Middle frontal gyrus (tissue), 1 donor: ENCODE measurements at regions not wholly inside any gene's neighbourhood (a gene's known extent, or its start where the extent isn't known, plus 50 kb on each side); places are given as distances from the start of the nearest gene placed in this dataset.
"Not testable (repeated sequence)": the region's sequence is repeated elsewhere in the genome, so short reads cannot be mapped to it uniquely, and the experiment has no call there.

Source experiments
- DNase-seq: peaks from one replicate; pipeline ENCODE4 v3.0.0-alpha.2; 2015; ENCODE audit warnings: low spot score; ENCODE audit errors: extremely low spot score

DNA sequence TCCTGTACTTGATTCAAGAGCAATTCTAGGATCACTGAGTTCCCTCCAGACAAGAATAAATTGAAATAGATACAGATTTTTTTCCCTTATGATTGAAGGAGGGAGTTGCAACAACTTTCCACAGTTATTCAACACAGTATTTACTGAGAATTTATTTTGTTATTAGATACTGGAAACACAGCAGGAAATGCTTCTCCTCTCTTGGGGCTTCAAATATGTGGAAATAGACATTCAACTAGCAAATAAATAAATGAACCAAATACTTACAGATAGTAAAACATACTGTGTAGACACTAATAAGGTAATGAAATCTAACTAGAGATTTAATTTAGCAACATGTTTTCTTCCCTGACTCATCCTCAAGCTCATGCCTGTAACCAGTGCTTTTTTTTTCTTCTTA lies 169.2 kb downstream of the LNPK start:
- DNase-seq: no peak

DNA sequence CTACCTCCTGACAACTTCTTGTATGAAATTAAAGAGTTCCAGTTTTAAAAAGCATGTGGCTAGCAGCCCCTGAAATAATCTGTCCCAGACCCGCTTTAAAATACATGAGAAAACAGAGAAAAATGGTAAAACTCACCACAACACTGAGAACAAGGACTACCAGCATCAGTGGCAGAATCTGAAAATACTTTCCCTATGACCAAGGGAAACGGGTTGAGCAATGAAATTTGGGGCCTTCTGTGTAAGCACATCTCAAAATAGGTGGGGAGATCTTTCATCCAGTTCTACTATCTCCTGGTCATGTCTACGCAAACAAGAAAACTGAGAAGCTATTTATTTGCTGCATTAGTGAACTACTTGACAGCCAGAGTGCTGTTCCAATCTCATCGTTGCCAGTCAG lies 172.3 kb downstream of the LNPK start:
- DNase-seq: no peak

DNA sequence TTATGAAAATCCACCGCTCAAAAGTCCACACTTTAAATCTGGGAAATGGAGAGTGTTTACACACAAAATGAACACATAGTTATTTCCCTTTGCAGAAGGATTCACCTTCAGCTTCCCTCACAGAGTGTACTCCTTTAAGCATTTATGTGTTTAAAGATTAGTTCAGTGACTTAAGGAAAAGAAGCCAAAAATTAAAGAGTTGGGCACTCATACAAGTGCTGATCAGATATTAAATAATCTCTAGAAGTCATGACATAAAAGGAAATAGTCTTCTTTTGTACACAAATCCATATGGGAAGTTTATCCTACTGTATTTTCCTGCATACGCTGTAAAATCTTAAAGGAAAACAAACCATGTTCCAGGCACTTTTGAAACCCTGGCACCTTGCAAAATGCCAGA lies 174.2 kb downstream of the LNPK start:
- no peak for DNase-seq

DNA sequence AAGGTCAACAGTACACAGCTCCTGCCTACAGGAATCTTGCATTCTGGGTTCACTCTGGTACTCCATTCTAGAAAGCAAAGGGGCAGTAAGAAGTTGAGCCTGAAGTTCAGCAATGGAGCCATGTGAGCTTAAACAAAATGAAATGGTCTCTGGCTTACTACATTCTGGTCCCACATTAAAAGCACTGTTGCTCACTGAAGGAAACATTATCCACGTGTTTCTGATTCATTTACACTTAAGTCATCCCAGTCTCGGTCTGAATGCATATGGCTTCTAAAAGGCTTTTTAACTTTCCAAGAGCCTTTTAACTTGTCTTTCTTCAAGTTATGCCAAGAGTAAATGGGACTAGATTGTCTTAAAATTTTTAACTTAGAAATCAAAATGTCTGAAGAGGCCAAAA lies 177.8 kb downstream of the LNPK start:
- DNase-seq: no peak

DNA sequence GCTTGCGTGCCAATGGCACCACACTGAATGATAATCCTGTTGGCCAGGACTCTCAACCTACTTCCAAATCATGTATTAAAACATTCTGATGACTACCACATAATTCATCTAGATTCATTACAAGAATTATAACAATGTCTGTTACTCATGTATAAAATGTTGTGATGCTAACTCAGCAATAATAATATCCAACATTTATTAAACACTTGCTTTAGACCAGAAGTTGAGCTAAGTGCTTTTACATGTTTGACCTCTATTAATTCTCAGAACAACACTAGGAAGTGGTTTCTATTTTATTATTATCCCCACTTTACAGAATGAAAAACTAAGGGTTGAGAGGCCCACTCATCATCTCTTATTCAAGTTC lies 178.4 kb downstream of the LNPK start:
- DNase-seq: no peak

DNA sequence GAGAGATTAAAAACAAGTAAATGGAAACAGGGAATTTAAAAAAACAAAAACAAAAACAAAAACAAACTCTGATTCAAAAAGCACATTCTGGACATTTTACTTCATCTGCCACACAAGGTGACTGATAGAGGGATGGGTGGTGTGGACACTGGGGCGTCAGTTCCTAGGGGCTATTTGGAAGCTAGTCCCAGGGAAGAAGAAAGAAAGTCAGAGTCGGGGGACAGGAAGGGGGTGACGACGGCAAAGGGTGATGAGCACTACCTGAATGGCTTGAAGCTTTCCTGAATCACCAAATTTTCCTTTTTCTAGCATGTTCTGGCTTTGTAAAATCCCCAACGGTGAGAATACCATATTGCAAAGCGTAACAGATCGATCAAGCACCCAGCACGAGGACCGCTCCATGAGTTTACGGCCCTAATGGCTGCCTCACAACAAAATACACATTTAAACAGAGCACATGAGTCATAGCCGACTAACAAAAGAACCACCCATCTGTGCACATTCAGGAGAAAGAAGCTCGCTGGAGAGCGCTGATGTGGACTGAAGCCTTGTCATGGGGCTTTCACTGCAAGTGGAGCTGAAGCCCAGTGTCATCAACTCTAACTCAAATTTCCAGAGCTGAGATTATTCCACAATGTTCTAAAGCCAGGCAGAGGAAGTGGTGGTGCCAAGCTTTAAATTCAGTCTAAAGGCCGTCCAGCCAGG lies 178.9 kb downstream of the LNPK start:
- DNase-seq: no peak

DNA sequence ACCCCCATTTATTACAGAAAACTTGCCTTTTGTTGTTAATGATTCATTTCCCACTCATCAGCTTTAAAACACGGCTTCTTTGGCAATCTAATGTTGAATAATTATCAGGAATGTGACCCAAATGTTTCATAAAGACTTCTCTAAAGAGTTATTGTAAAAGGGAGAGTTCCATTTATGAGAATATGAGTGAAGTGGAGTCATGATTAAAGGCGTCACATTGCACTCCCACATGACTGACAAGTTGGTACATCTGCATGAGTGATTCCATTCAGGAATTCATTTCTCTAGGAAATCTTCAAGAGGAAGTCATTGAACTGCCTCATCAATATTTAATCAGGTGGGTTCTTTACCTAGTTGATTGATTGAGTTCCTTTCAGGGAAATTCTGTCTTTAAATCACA lies 184.8 kb downstream of the LNPK start:
- no peak for DNase-seq

DNA sequence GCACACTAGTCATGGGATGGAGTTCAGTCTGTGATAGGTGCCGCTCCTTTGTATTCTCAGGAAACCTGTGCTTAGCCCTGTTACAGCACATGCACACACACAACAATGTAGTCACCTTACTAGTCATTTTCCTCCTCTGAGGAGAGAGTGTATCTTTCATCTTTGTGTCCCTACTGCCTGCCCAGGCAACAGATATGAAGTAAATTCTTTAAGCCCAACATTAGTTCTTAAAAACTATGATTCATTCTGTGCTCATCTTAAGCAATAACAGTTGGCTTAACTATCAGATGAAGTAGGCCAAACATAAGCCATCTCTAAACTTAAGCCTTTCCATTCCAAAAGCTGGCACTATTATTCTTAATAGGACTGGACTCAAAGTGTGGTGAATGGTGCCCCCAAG lies 186.5 kb downstream of the LNPK start:
- no peak for DNase-seq

DNA sequence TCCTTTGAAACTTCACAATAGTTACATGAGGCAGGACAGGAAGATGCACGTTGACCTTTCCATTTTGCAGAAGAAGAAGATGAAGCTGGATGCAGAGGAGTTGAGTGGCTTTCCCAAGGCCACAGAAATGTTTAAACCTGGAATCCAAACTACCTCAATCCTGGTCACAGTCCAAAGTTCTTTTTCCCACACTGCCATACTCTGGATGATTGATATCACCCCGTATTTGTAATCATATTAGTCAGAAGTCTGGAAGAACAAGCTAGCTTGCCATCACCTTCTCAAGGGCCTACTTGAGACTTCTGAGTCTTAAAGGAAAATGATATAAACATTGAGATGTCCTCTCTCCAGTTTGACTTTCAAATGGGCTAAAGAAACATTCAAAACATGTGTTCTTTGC lies 190.1 kb downstream of the LNPK start:
- DNase-seq: no peak

DNA sequence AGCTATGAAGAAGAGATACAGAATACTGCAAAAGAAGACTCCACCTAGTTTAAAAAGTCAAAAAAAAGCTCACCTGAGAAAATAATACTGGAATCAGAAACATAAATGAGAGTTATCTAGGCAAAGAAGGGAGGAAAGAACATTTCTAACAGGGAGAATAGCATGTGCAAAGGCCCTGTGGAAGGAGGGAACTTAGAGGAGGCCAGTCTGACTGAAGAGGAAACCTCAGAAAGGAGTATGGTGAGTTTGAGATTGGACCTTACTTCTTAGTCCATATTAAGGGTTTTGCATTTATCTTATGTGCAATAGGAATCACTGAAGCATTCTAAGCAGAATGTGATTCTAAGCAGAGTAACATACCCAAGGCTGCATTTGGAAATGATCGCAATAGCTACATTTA lies 193.2 kb downstream of the LNPK start:
- DNase-seq: no peak

DNA sequence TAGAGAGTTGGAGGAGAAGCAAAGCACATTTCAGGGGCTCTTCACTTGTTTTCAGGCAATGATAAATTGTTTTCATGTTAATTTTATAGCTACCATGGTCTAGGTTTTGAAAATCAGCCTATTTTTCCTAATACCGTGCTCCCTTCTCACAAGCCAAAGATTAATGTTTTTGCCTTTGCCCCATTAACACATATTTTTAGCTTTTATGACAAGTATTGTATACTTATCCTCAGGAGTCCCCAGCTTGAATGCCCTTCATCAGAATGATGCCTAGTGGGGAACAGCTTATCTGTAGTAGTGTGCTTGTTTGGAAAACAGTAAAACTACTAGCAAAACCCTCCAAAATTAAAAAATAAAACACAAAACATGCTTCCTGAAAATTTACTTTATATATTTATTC lies 194.0 kb downstream of the LNPK start:
- no peak for DNase-seq

DNA sequence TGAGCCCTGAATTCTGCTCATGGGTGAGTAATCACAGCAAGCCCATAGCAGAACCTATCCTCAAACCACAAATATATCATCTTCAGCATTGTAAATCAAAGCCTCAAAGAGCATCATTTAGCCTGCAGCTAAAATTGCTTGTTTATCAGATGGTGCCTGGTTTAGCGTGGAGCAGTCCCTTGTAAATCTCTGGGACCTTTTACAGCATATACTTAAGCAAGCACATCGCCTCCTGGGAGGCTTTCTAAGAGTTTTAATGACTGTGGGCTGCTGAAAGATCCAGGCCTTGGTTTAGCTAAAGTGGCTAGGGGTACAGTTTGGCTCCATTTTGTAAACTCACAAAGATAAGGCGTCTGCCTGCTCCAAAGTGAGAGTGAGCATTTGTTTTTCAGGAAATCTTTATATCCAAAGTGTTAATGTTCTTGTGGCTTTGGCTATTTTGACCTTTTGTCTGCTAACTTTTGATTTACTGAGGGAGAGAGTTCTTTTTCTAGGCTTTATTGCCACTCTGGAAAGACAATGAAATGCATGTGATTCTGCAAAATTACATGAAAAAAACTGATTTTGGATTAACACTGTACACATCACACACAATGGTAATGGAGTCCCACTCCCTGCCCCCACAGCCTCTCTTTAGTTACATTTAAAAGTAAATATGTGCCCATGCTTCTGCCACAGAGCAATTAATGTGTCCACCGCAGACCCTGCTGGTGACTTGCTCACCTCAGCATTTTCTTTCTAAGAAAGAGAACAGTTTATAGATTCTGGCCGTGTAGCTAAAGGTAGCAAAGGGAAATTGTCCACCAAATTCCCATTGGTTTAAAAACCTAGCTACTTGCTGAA lies 194.8 kb downstream of the LNPK start:
- DNase-seq: no peak

DNA sequence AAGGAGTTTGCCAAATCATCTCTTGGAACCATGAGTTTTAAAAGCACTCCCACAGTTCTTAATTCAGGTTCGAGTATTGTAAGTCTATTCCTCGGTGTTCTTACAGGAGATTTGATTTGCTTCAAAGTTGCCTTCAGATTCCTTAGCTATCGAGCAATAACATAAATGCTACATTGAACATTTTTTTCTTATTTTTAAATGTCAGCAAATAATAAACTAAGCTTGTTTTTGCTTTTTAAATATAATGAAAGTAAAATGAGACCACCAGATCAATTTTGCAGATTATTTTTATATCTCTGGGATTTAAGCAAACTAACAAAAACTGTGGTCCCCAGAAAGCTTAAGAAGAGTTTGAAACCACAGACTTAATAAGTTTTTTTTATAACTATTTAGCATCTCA lies 195.5 kb downstream of the LNPK start:
- DNase-seq: no peak

DNA sequence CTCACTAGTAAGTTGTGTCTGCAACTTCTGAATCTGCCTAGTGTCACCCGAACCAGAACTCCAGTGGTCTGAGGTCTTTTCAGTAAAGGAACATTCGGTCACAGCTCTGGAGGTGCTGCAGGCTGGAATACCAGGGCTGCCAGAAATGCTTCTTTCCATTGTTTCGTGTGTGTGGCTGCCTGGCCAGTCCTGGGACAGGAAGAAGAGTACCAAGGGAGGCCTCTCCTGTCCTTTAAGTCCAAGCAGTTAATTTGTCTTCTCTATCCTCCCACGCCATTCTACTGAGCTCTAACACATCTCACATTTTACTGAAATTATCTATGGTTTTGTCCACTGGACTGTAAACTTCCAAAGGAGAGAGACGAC lies 196.0 kb downstream of the LNPK start:
- no peak for DNase-seq

DNA sequence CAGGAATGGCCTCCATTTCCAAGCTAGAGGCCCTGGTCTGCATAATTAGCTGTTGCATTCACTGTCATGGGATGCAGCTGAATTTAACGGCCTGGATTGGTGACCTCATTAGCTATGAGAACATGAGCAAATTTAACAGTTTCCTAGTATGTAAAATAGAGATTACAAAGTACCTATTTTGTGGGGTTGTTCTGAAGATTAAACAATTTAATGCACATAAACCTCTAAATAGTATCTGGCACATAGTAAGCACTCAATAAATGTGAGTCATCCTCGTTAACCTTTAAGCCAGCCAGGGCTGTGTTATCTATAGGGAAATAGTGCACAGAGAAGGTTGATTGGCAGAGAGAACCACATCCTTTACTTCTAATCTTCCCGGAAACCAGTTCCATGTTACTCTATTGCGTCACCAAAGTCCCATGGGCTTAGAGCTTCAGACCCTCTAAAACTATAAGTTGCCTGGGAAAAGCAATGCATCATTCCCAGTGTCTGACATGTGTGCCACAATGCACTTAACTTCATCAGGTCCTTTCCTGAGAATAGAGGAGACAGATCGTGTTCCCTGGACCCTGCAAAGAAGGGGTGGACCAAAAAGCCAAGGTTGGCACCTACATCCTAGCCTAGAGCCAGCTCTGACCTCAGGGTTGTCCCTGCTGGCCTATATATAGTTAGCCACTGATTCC lies 196.5 kb downstream of the LNPK start:
- no peak for DNase-seq

DNA sequence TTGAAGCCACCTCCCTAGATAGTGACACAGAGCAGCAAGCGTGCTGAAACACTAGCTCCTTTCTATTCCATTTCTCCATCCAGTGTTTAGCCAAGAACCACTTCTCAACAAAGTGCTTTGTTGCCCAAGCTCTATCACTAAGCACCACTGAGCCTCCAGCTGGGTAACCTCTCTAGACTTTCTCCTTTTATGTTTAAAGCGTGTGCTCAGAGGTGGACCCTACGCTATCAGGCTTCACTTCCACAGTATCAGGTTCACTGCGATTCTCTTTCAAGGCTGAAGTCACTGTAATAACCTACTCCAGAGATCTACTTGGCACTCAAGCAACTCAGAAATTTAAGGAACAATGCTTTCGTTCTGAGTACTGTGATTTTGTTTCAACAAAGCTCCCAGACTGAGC lies 197.9 kb downstream of the LNPK start:
- no peak for DNase-seq

DNA sequence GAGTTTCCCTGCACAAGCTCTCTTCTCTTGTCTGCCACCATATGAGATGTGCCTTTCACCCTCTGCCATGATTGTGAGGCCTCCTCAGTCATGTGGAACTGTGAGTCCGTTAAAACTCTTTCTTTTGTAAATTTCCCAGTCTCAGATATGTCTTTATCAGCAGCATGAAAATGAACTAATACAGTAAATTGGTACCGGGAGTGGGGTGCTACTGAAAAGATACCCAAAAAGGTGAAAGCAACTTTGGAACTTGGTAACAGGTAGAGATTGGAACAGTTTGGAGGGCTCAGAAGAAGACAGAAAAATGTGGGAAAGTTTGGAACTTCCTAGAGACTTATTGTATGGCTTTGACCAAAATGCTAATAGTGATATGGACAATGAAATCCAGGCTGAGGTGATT lies 205.6 kb downstream of the LNPK start:
- not testable (repeated sequence) for DNase-seq

DNA sequence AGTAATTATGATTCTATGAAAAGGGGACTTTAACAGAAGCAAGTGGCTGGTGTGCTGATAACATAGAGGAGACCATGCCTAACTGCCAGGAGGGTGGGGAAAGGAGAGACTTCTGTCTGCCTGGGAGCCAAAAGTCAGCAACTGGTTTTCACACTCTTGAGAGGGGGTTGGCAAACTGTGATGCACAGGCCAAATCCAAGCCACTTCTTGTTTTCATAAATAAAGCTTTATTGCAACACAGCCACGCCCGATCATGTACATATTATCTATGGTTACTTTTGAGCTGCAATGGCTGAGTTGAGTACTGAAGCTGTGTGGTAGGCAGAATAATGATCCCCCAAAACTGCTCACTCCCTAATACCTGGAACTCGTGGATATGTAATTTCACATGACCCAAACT lies 208.4 kb downstream of the LNPK start:
- DNase-seq: no peak

DNA sequence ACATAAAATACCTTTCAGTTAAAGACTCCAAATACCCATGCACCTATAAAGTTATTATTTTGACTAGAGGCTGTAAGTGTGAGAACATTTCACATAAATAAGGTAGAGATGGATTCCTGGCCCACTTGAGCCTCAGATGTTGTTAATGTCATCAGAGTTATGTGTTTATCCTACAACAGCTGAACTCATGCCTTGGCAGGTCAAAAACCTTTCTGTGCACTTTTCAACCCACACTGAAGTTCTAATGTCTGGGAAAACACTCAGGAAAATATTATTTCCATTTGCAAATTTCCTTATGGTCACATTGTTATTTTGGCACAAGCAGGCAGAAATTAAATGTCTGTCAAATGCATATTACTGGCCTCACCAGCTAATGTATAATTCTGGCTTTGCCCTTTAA lies 209.2 kb downstream of the LNPK start:
- no peak for DNase-seq

DNA sequence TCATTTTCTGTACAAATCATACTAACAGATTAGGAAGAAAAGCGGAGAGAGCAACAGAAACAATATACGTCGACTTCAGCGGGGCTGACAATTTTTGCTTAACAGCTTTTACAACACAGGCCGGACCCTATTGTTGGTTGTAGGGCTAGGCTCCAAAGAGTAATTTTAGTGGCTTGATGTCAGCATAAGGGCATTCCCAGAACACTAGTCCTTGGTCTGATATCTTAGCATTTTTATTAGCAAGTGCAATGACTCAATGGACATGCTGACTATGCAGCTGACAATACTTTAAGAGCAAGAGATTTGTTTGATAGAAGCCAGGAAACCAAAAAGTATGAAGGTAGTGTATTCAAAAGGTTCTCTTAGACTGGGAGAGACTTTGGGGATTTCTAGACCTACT lies 209.9 kb downstream of the LNPK start:
- DNase-seq: no peak

DNA sequence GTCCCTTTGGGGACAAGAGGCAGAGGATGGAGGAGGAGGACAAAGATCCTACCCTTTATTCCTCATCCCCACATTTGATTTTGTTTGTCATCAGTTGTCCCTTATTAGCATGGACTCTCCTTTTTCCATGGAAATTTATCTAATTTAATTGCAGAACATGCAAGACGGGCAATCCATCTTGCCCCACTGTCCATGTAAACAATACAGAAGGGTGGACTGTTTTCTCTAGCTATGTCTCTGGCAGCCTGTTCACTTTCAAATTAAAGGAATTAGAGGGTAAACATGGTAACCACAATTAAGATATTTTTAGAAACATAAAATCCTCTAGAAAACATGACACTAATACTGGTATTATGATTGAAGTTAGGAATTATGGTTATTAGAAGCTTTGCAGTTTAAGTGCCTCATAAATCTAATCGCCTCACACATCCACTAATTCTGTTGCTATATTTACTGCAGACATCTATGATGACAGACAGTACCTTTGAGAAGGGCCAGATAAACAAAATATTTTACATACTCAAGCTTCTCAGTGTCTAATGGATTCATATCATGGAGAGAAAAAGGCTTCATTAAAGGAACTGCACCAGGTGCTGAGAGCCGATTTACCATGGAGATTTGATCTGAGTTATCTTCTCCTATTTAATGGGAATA lies 215.5 kb downstream of the LNPK start:
- DNase-seq: no peak

DNA sequence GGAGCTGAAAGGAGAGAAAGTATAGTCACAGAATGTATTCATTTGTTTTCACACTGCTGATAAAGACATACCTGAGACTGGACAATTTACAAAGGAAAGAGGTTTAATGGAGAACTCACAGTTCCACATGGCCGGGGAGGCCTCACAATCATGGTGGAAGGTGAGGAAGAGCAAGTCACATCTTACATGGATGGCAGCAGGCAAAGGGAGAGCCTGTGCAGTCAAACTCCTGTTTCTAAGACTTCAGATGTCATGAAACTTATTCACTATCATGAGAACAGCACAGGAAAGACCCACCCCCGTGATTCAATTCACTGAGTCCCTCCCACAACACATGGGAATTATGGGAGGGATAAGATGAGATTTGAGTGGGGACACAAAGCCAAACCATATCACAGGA lies 224.7 kb downstream of the LNPK start:
- DNase-seq: not testable (repeated sequence)
